DOHH2 (cell line): ENCODE measurements at regions not wholly inside any gene's neighbourhood (a gene's known extent, or its start where the extent isn't known, plus 50 kb on each side); places are given as distances from the start of the nearest gene placed in this dataset.

Experiments used
- H3F3A ChIP-seq: fragments of 200-600 bp; sonication (generic), shearing (Covaris generic); 2 replicates; pipeline ENCODE4 v1.6.0; 2016; ENCODE audit warnings: antibody characterized with exemption, mild to moderate bottlenecking; ENCODE audit not compliant: control insufficient read depth, insufficient read depth
- H3K27ac ChIP-seq: fragments of 200-600 bp; sonication (generic); 2 replicates; pipeline ENCODE4 v1.5.1; 2014; ENCODE audit warnings: low read depth, mild to moderate bottlenecking, low read length, moderate library complexity
- H3K27me3 ChIP-seq: fragments of 200-600 bp; sonication (generic); 2 replicates; pipeline ENCODE4 v1.6.1; 2014; ENCODE audit warnings: mild to moderate bottlenecking, low read length, mixed read lengths; ENCODE audit not compliant: control insufficient read depth
- H3K36me3 ChIP-seq: fragments of 200-600 bp; sonication (generic); 2 replicates; pipeline ENCODE4 v1.6.1; 2014; ENCODE audit warnings: mild to moderate bottlenecking, low read length, moderate library complexity, mixed read lengths; ENCODE audit not compliant: control insufficient read depth
- H3K4me1 ChIP-seq: fragments of 200-600 bp; sonication (generic); 2 replicates; pipeline ENCODE4 v1.6.1; 2014; ENCODE audit warnings: mild to moderate bottlenecking, low read length, mixed read lengths; ENCODE audit not compliant: control insufficient read depth
- H3K4me2 ChIP-seq: fragments of 200-600 bp; sonication (generic); 2 replicates; pipeline ENCODE4 v1.6.0; 2014; ENCODE audit warnings: mild to moderate bottlenecking, low read length, moderate library complexity
- H3K4me3 ChIP-seq: fragments of 200-600 bp; sonication (generic); 2 replicates; pipeline ENCODE4 v1.5.1; 2014; ENCODE audit warnings: mild to moderate bottlenecking, low read length, mixed read lengths
- H3K79me2 ChIP-seq: fragments of 200-600 bp; sonication (generic); 2 replicates; pipeline ENCODE4 v1.6.1; 2014; ENCODE audit warnings: mild to moderate bottlenecking, low read length, mixed read lengths; ENCODE audit not compliant: control insufficient read depth
- H3K9me2 ChIP-seq: fragments of 200-600 bp; sonication (generic); replicated peaks from 2 replicates; pipeline ENCODE4 v1.6.1; 2014; ENCODE audit warnings: mild to moderate bottlenecking, low read length, mixed read lengths; ENCODE audit not compliant: control insufficient read depth
- H3K9me3 ChIP-seq: fragments of 200-600 bp; sonication (generic); 2 replicates; pipeline ENCODE4 v1.6.1; 2014; ENCODE audit warnings: antibody characterized with exemption, low read length, mixed read lengths; ENCODE audit not compliant: control insufficient read depth, insufficient read depth
- H4K20me1 ChIP-seq: fragments of 200-600 bp; sonication (generic); 2 replicates; pipeline ENCODE4 v1.6.0; 2014; ENCODE audit warnings: low read depth, mild to moderate bottlenecking, antibody characterized with exemption, low read length, moderate library complexity; ENCODE audit not compliant: control insufficient read depth, insufficient read depth
- EZH2phosphoT487 ChIP-seq: fragments of 200-600 bp; sonication (generic); IDR thresholded peaks from 2 replicates; pipeline ENCODE4 v1.6.1; 2017; ENCODE audit warnings: borderline replicate concordance, mild to moderate bottlenecking, antibody characterized with exemption, low read length, moderate library complexity, mixed read lengths
- TF ChIP-seq, protein P1 (sequence below): fragments of 200-600 bp; sonication (generic); IDR thresholded peaks from one replicate; pipeline ENCODE4 v1.5.1; 2014; ENCODE audit warnings: antibody characterized with exemption, mild to moderate bottlenecking, low read depth, low read length; ENCODE audit not compliant: poor library complexity, severe bottlenecking

DNA sequence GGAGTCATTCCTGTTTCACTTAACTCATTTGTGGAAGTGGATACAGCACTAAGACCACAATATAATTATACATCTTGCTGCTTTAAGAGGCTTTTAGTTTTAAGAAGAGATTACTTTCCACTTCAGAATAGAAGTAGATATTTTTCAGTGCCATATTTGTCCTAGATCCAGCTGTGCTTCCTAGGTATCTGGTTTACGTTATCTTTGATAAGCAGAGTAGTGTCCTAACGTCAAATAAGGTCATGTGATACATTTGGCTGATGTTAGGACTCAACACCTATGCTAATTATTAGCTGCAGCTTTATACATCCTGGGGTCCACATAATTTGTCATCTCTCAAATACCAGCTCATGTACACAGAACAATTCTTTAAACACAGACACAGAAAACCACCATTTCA, 196.2 kb upstream of the SMIM30 start:
- H3K79me2 ChIP-seq = no peaks in the 10 kb centered on the region
- no peaks in the 10 kb centered on the region for H3K9me3 ChIP-seq
- no peak overlapping the region for H3K4me2 ChIP-seq
- no peaks in the 10 kb centered on the region for H4K20me1 ChIP-seq
- no peaks in the 10 kb centered on the region for H3K9me2 ChIP-seq
- no peak overlapping the region for H3K27ac ChIP-seq
- H3K4me3 ChIP-seq = no peak overlapping the region
- H3K36me3 ChIP-seq = no peaks in the 10 kb centered on the region
- no peaks in the 10 kb centered on the region for H3K4me1 ChIP-seq
- H3K27me3 ChIP-seq = no peaks in the 10 kb centered on the region
- H3F3A ChIP-seq = no peaks in the 10 kb centered on the region
- TF ChIP-seq, protein P1, sequence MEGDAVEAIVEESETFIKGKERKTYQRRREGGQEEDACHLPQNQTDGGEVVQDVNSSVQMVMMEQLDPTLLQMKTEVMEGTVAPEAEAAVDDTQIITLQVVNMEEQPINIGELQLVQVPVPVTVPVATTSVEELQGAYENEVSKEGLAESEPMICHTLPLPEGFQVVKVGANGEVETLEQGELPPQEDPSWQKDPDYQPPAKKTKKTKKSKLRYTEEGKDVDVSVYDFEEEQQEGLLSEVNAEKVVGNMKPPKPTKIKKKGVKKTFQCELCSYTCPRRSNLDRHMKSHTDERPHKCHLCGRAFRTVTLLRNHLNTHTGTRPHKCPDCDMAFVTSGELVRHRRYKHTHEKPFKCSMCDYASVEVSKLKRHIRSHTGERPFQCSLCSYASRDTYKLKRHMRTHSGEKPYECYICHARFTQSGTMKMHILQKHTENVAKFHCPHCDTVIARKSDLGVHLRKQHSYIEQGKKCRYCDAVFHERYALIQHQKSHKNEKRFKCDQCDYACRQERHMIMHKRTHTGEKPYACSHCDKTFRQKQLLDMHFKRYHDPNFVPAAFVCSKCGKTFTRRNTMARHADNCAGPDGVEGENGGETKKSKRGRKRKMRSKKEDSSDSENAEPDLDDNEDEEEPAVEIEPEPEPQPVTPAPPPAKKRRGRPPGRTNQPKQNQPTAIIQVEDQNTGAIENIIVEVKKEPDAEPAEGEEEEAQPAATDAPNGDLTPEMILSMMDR = no peak
- no peak for TF ChIP-seq EZH2phosphoT487

DNA sequence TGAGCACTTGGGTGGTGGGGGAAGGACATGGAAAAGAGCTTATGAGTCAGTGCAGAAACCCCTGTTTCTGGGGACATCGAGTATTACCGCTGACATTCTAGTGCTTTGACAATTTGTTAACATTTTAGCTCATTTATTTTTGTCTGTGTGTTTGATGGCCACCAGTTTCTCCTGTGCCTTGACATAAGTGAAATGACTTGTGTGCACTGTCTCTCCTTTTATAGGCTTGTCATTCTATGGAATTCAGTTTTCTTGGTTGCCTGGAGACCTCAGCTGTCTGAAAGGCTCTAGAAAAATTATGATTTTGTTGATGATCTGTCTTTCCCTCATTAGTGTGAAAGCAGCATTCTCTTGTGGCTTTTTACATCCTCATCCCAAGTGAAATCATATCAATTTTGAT, 190.0 kb upstream of the SMIM30 start:
- H3K4me3 ChIP-seq = no peak overlapping the region
- no peaks in the 10 kb centered on the region for H3K4me1 ChIP-seq
- no peaks in the 10 kb centered on the region for H3K27me3 ChIP-seq
- no peaks in the 10 kb centered on the region for H3K79me2 ChIP-seq
- no peaks in the 10 kb centered on the region for H3F3A ChIP-seq
- no peaks in the 10 kb centered on the region for H3K9me3 ChIP-seq
- no peaks in the 10 kb centered on the region for H3K9me2 ChIP-seq
- no peaks in the 10 kb centered on the region for H3K36me3 ChIP-seq
- no peaks in the 10 kb centered on the region for H4K20me1 ChIP-seq
- H3K4me2 ChIP-seq = no peak overlapping the region
- TF ChIP-seq EZH2phosphoT487 = no peak
- TF ChIP-seq, protein P1 = no peak
- H3K27ac ChIP-seq = no peak overlapping the region

DNA sequence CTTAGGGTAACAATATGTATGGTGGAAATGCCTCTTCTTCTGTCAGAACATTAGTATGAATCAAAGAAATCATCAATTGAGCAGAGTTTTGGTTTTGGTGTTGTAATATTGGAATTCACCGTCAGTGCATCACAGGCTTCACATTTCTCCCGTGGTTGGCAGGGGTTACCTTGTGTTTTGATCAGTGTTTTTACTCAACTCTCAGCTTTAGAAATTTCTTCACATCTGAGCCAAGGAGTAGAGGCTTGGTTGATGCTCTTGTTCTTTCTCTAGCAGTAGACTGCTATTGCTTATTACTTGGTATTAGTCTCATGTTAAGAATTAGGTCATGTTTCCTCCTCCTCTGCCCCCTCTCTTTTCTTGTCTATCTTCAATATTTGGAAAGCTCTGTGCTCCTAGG, 188.8 kb upstream of the SMIM30 start:
- Histone ChIP-seq H3F3A (no peaks in the 10 kb centered on the region), H3K4me1 (no peaks in the 10 kb centered on the region), H4K20me1 (no peaks in the 10 kb centered on the region), H3K4me3 (no peak overlapping the region), H3K9me2 (no peaks in the 10 kb centered on the region), H3K27me3 (no peaks in the 10 kb centered on the region), H3K79me2 (no peaks in the 10 kb centered on the region), H3K4me2 (no peak overlapping the region), H3K27ac (no peak overlapping the region), H3K36me3 (no peaks in the 10 kb centered on the region), H3K9me3 (no peaks in the 10 kb centered on the region)
- TF ChIP-seq, protein P1 = no peak
- no peak for TF ChIP-seq EZH2phosphoT487

DNA sequence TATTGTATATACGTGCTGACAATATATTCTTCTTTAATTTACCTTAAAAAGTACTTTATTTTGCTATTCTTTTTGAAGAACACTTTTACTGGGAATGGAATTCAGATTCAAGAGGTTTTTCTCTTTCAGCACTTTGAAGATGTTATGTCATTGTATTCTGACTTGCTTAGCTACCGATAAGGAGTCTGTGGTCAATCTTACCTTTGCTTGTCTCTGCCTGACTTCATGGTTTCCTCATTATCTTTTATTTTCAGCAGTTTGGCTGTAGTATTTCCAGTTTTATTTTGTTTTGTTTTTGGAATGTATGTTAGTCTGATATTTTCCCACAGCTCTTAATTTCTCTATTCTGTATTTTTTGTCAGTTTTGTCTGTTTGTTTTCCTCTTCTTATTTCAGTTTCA, 187.9 kb upstream of the SMIM30 start:
- no peak overlapping the region for H3K4me2 ChIP-seq
- no peaks in the 10 kb centered on the region for H3K9me3 ChIP-seq
- no peaks in the 10 kb centered on the region for H3F3A ChIP-seq
- TF ChIP-seq, protein P1 = no peak
- TF ChIP-seq EZH2phosphoT487 = no peak
- no peaks in the 10 kb centered on the region for H3K36me3 ChIP-seq
- no peaks in the 10 kb centered on the region for H3K9me2 ChIP-seq
- H3K79me2 ChIP-seq = no peaks in the 10 kb centered on the region
- H3K4me3 ChIP-seq = no peak overlapping the region
- no peak overlapping the region for H3K27ac ChIP-seq
- no peaks in the 10 kb centered on the region for H4K20me1 ChIP-seq
- no peaks in the 10 kb centered on the region for H3K4me1 ChIP-seq
- no peaks in the 10 kb centered on the region for H3K27me3 ChIP-seq
